SK-N-SH (cell line): ENCODE measurements at regions not wholly inside any gene's neighbourhood (a gene's known extent, or its start where the extent isn't known, plus 50 kb on each side); places are given as distances from the start of the nearest gene placed in this dataset.

ENCODE experiments used
- CTCF ChIA-PET: fragments of 300-600, 350-600 bp; formaldehyde crosslinking; extraction: SDS; loops from one replicate; lab custom pipeline; 2021; lab: Yijun Ruan, JAX
- POLR2A ChIA-PET: fragments of 350-600 bp; sonication (Branson Sonifier 250); formaldehyde crosslinking; extraction: SDS; loops from one replicate; lab custom pipeline; 2020; ENCODE audit warnings: antibody characterized with exemption, inconsistent platforms; lab: Yijun Ruan, JAX
- DNase-seq: peaks from one replicate; pipeline ENCODE4 v3.0.0; 2012
- H2AFZ ChIP-seq: fragments of 200-600 bp; sonication (generic); 2 replicates; pipeline ENCODE4 v1.8.1; 2016; ENCODE audit warnings: antibody characterized with exemption, mild to moderate bottlenecking, low read depth
- H3F3A ChIP-seq: fragments of 200-600 bp; sonication (generic); replicated peaks from 2 replicates; pipeline ENCODE3; 2016; ENCODE audit warnings: antibody characterized with exemption, mild to moderate bottlenecking; ENCODE audit not compliant: insufficient read depth
- H3K27ac ChIP-seq, 2 experiments: fragments of 200-500 bp in 1 of 2; fragments of 200-600 bp in 1 of 2; sonication (Bioruptor generic) in 1 of 2; sonication (generic), shearing (Covaris generic) in 1 of 2; 2 replicates each; pipeline versions ENCODE4 v1.5.1 to v1.6.1; 2014 to 2016; ENCODE audit warnings: low read depth in 2 of 2, inconsistent platforms in 1 of 2, low read length in 1 of 2, mild to moderate bottlenecking in 1 of 2, mixed read lengths in 1 of 2
- H3K27me3 ChIP-seq: fragments of 200-600 bp; sonication (generic), shearing (Covaris generic); 2 replicates; pipeline ENCODE4 v1.6.1; 2016; ENCODE audit warnings: mixed run types; ENCODE audit not compliant: insufficient read depth
- H3K36me3 ChIP-seq, 2 experiments: fragments of 200-500 bp in 1 of 2; fragments of 200-600 bp in 1 of 2; sonication (Bioruptor generic) in 1 of 2; sonication (generic) in 1 of 2; replicated peaks in 1 of 2; 2 replicates each; pipeline versions ENCODE3 to v1.5.1; 2014 to 2016; ENCODE audit warnings: low read length in 1 of 2, mild to moderate bottlenecking in 1 of 2; ENCODE audit not compliant: insufficient read depth in 2 of 2, control insufficient read depth in 1 of 2
- H3K4me1 ChIP-seq, 2 experiments: fragments of 200-500 bp in 1 of 2; fragments of 200-600 bp in 1 of 2; sonication (Bioruptor generic) in 1 of 2; sonication (generic), shearing (Covaris generic) in 1 of 2; 2 replicates each; pipeline versions ENCODE4 v1.5.1 to v1.6.1; 2014 to 2016; ENCODE audit warnings: low read depth in 1 of 2, low read length in 1 of 2, mixed run types in 1 of 2; ENCODE audit not compliant: insufficient read depth in 2 of 2, control insufficient read depth in 1 of 2
- H3K4me2 ChIP-seq: fragments of 200-600 bp; sonication (generic), shearing (Covaris generic); 2 replicates; pipeline ENCODE4 v1.6.1; 2017; ENCODE audit warnings: mixed run types
- H3K4me3 ChIP-seq, 2 experiments: fragments of 200-500 bp in 1 of 2; fragments of 200-600 bp in 1 of 2; sonication (Bioruptor generic) in 1 of 2; sonication (generic), shearing (Covaris generic) in 1 of 2; 2 replicates each; pipeline versions ENCODE4 v1.5.1 to v1.8.1; 2014 to 2016; ENCODE audit warnings: low read depth in 2 of 2, inconsistent platforms in 1 of 2, low read length in 1 of 2, mild to moderate bottlenecking in 1 of 2, mixed read lengths in 1 of 2, moderate library complexity in 1 of 2
- H3K79me2 ChIP-seq: fragments of 200-600 bp; sonication (generic); 2 replicates; pipeline ENCODE4 v1.8.1; 2017; ENCODE audit warnings: mild to moderate bottlenecking; ENCODE audit not compliant: insufficient read depth
- H3K9ac ChIP-seq: fragments of 200-600 bp; sonication (generic); 2 replicates; pipeline ENCODE4 v1.6.1; 2017; ENCODE audit warnings: mixed run types
- H3K9me2 ChIP-seq: fragments of 200-600 bp; sonication (generic); 2 replicates; pipeline ENCODE4 v1.6.1; 2017; ENCODE audit warnings: mixed run types
- H3K9me3 ChIP-seq: fragments of 200-600 bp; sonication (generic); 2 replicates; pipeline ENCODE4 v1.6.1; 2017; ENCODE audit warnings: mixed run types, mild to moderate bottlenecking, moderate library complexity
- H4K20me1 ChIP-seq: fragments of 200-600 bp; sonication (generic); 2 replicates; pipeline ENCODE4 v1.6.1; 2017; ENCODE audit warnings: mild to moderate bottlenecking, mixed run types; ENCODE audit not compliant: insufficient read depth
- CHD2 ChIP-seq: fragments of 150-350 bp; IDR thresholded peaks from 2 replicates; pipeline ENCODE4 v1.6.1; 2018; ENCODE audit warnings: low read length; ENCODE audit not compliant: partially characterized antibody
- ELF1 ChIP-seq: IDR thresholded peaks from 2 replicates; pipeline ENCODE4 v1.4.0; 2012
- EP300 ChIP-seq, 2 experiments: IDR thresholded peaks; 2 replicates each; pipeline versions ENCODE4 v1.4.0 to v1.6.1; 2012; ENCODE audit warnings: borderline replicate concordance in 1 of 2, low read depth in 1 of 2, low read length in 1 of 2
- EZH2phosphoT487 ChIP-seq: fragments of 200-600 bp; sonication (generic); IDR thresholded peaks from 2 replicates; pipeline ENCODE4 v1.6.1; 2017; ENCODE audit warnings: low read depth, mixed run types, mild to moderate bottlenecking, antibody characterized with exemption, moderate library complexity, borderline replicate concordance
- FOXM1 ChIP-seq: IDR thresholded peaks from 2 replicates; pipeline ENCODE4 v1.4.0; 2012; ENCODE audit warnings: low read depth, mild to moderate bottlenecking
- GABPA ChIP-seq: IDR thresholded peaks from 2 replicates; pipeline ENCODE4 v1.4.0; 2012; ENCODE audit warnings: low read depth, mild to moderate bottlenecking
- GATA2 ChIP-seq: sonication (generic); formaldehyde crosslinking; IDR thresholded peaks from 2 replicates; pipeline ENCODE4 v1.5.0; 2020; ENCODE audit warnings: mild to moderate bottlenecking, missing genetic modification reagents
- IRF3 ChIP-seq: fragments of 150-350 bp; IDR thresholded peaks from 2 replicates; pipeline ENCODE4 v1.6.1; 2016; ENCODE audit warnings: mild to moderate bottlenecking, low read depth, low read length
- JUND ChIP-seq: IDR thresholded peaks from 2 replicates; pipeline ENCODE4 v1.4.0; 2012
- MAX ChIP-seq: IDR thresholded peaks from 2 replicates; pipeline ENCODE4 v1.4.0; 2012; ENCODE audit warnings: low read depth
- MEF2A ChIP-seq: IDR thresholded peaks from 2 replicates; pipeline ENCODE4 v1.4.0; 2012; ENCODE audit warnings: low read depth, borderline replicate concordance
- POLR2AphosphoS5 ChIP-seq: IDR thresholded peaks from 2 replicates; pipeline ENCODE4 v1.6.1; 2012; ENCODE audit warnings: low read depth, low read length
- RCOR1 ChIP-seq: fragments of 150-350 bp; IDR thresholded peaks from 2 replicates; pipeline ENCODE4 v1.6.1; 2017; ENCODE audit warnings: antibody characterized with exemption, low read length
- RXRA ChIP-seq: IDR thresholded peaks from 2 replicates; pipeline ENCODE4 v1.4.0; 2012; ENCODE audit warnings: low read depth, mild to moderate bottlenecking, borderline replicate concordance
- SMC3 ChIP-seq: IDR thresholded peaks from 2 replicates; pipeline ENCODE4 v1.6.1; 2012; ENCODE audit warnings: low read depth, low read length, improper control_type of control experiment
- TAF1 ChIP-seq: IDR thresholded peaks from 2 replicates; pipeline ENCODE4 v1.6.1; 2012; ENCODE audit warnings: low read depth, mild to moderate bottlenecking, low read length, moderate library complexity, borderline replicate concordance
- TCF12 ChIP-seq: IDR thresholded peaks from 2 replicates; pipeline ENCODE4 v1.4.0; 2012
- TEAD4 ChIP-seq: IDR thresholded peaks from 2 replicates; pipeline ENCODE4 v1.4.0; 2012; ENCODE audit warnings: mild to moderate bottlenecking, borderline replicate concordance; ENCODE audit not compliant: insufficient read depth
- USF1 ChIP-seq: IDR thresholded peaks from 2 replicates; pipeline ENCODE4 v1.4.0; 2012; ENCODE audit warnings: low read depth, borderline replicate concordance
- YY1 ChIP-seq: IDR thresholded peaks from 2 replicates; pipeline ENCODE4 v1.4.0; 2012; ENCODE audit warnings: low read depth, mild to moderate bottlenecking
- WGBS: methylation state at CpG from one replicate; pipeline ENCODE4 v1.1.6; 2017; ENCODE audit warnings: low lambda C conversion rate; 5-methylcytosine and 5-hydroxymethylcytosine counted together
- TF ChIP-seq, protein P1 (sequence below): IDR thresholded peaks from 2 replicates; pipeline ENCODE4 v1.4.0; 2012; ENCODE audit warnings: low read depth, borderline replicate concordance

- no peaks in the 10 kb centered on the region for H3K9me2 ChIP-seq
- no peaks in the 10 kb centered on the region for H3K27me3 ChIP-seq
- H3K4me2 ChIP-seq, result no peak overlapping the region
- no peak overlapping the region for H2AFZ ChIP-seq
- CTCF ChIA-PET, result interaction anchor here (2.0 kb wide), 1 partner anchor 735 kb away, joined by 5 read pairs; no protein-coding TSS in a partner anchor
- H3F3A ChIP-seq, result no peaks in the 10 kb centered on the region
- no peaks in the 10 kb centered on the region for H4K20me1 ChIP-seq
- no peak overlapping the region for H3K4me3 ChIP-seq
- H3K79me2 ChIP-seq, result no peaks in the 10 kb centered on the region
- WGBS, result 70% methylated on average over 1 of the region's 1 CpG
- no peaks in the 10 kb centered on the region for H3K36me3 ChIP-seq
- TF ChIP-seq MEF2A, result no peak
- TF ChIP-seq TAF1, result no peak
- TF ChIP-seq RXRA, result no peak
- no peak for TF ChIP-seq EZH2phosphoT487
- TF ChIP-seq IRF3, result no peak
- TF ChIP-seq FOXM1, result no peak
- no peak for TF ChIP-seq GATA2
- TF ChIP-seq GABPA, result no peak
- TF ChIP-seq RCOR1, result no peak
- TF ChIP-seq MAX, result no peak
- TF ChIP-seq YY1, result no peak
- no peak for TF ChIP-seq ELF1
- no peak for TF ChIP-seq CHD2
- TF ChIP-seq, protein P1, sequence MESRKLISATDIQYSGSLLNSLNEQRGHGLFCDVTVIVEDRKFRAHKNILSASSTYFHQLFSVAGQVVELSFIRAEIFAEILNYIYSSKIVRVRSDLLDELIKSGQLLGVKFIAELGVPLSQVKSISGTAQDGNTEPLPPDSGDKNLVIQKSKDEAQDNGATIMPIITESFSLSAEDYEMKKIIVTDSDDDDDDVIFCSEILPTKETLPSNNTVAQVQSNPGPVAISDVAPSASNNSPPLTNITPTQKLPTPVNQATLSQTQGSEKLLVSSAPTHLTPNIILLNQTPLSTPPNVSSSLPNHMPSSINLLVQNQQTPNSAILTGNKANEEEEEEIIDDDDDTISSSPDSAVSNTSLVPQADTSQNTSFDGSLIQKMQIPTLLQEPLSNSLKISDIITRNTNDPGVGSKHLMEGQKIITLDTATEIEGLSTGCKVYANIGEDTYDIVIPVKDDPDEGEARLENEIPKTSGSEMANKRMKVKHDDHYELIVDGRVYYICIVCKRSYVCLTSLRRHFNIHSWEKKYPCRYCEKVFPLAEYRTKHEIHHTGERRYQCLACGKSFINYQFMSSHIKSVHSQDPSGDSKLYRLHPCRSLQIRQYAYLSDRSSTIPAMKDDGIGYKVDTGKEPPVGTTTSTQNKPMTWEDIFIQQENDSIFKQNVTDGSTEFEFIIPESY, result no peak
- TF ChIP-seq JUND, result no peak
- H3K9me3 ChIP-seq, result no peaks in the 10 kb centered on the region
- POLR2A ChIA-PET, result no interaction called here
- DNase-seq, result no peak
- no peak overlapping the region for H3K9ac ChIP-seq
- H3K4me1 ChIP-seq, result no peaks in the 10 kb centered on the region
- no peak overlapping the region for H3K27ac ChIP-seq
Measured at GRCh38 chr7:85776691-85777345, 590.0 kb upstream of the SEMA3D start.

- WGBS, result 81% methylated on average over 3 of the region's 3 CpGs
- DNase-seq, result no peak
- H3K4me1 ChIP-seq, result no peaks in the 10 kb centered on the region
- TF ChIP-seq USF1 (no peak), TCF12 (no peak), JUND (no peak), SMC3 (no peak), IRF3 (no peak), GATA2 (no peak), TEAD4 (no peak), POLR2AphosphoS5 (no peak), EP300 (IDR thresholded peaks at IDR 0.05; ENCODE audit: borderline replicate concordance in 1 of 2, low read depth in 1 of 2, low read length in 1 of 2) (no peak)
Measured at GRCh38 chr7:85775431-85775830, 588.6 kb upstream of the SEMA3D start.

More at GRCh38 chr7:85775431-85775830, 588.6 kb upstream of the SEMA3D start:
- ChIA-PET CTCF (interaction anchor here (2.0 kb wide), 1 partner anchor 734 kb away, joined by 5 read pairs; no protein-coding TSS in a partner anchor), POLR2A (no interaction called here)
- H4K20me1 ChIP-seq, result no peaks in the 10 kb centered on the region
- H3K9ac ChIP-seq, result no peak overlapping the region
- no peak overlapping the region for H2AFZ ChIP-seq
- H3K4me3 ChIP-seq, result no peak overlapping the region
- H3K27ac ChIP-seq, result no peak overlapping the region
- no peaks in the 10 kb centered on the region for H3K27me3 ChIP-seq
- no peaks in the 10 kb centered on the region for H3K9me2 ChIP-seq
- H3K4me2 ChIP-seq, result no peak overlapping the region
- H3F3A ChIP-seq, result no peaks in the 10 kb centered on the region
- H3K79me2 ChIP-seq, result no peaks in the 10 kb centered on the region
- H3K9me3 ChIP-seq, result no peaks in the 10 kb centered on the region
- H3K36me3 ChIP-seq, result no peaks in the 10 kb centered on the region
